SK-N-SH (cell line): ENCODE measurements at regions not wholly inside any gene's neighbourhood (a gene's known extent, or its start where the extent isn't known, plus 50 kb on each side); places are given as distances from the start of the nearest gene placed in this dataset.

Source experiments
- ELF1 ChIP-seq: IDR thresholded peaks from 2 replicates; pipeline ENCODE4 v1.4.0; 2012
- GABPA ChIP-seq: IDR thresholded peaks from 2 replicates; pipeline ENCODE4 v1.4.0; 2012; ENCODE audit warnings: low read depth, mild to moderate bottlenecking
- NRF1 ChIP-seq: IDR thresholded peaks from 2 replicates; pipeline ENCODE4 v1.6.1; 2012; ENCODE audit warnings: low read depth, mild to moderate bottlenecking, low read length
- RAD21 ChIP-seq: IDR thresholded peaks from 2 replicates; pipeline ENCODE4 v1.6.1; 2012; ENCODE audit warnings: mild to moderate bottlenecking, low read length
- RCOR1 ChIP-seq: fragments of 150-350 bp; IDR thresholded peaks from 2 replicates; pipeline ENCODE4 v1.6.1; 2017; ENCODE audit warnings: antibody characterized with exemption, low read length
- RFX5 ChIP-seq: IDR thresholded peaks from 2 replicates; pipeline ENCODE4 v1.6.1; 2012; ENCODE audit warnings: mild to moderate bottlenecking, improper control_type of control experiment, low read length
- RXRA ChIP-seq: IDR thresholded peaks from 2 replicates; pipeline ENCODE4 v1.4.0; 2012; ENCODE audit warnings: low read depth, mild to moderate bottlenecking, borderline replicate concordance
- SMC3 ChIP-seq: IDR thresholded peaks from 2 replicates; pipeline ENCODE4 v1.6.1; 2012; ENCODE audit warnings: low read depth, low read length, improper control_type of control experiment
- TCF12 ChIP-seq: IDR thresholded peaks from 2 replicates; pipeline ENCODE4 v1.4.0; 2012
- YY1 ChIP-seq: IDR thresholded peaks from 2 replicates; pipeline ENCODE4 v1.4.0; 2012; ENCODE audit warnings: low read depth, mild to moderate bottlenecking
- TF ChIP-seq, protein P1 (sequence below): fragments of 200-600 bp; sonication (generic); IDR thresholded peaks from 2 replicates; pipeline ENCODE4 v1.6.1; 2017; ENCODE audit warnings: antibody characterized with exemption, mild to moderate bottlenecking, moderate library complexity
- TF ChIP-seq, protein P2 (sequence below): IDR thresholded peaks from 2 replicates; pipeline ENCODE4 v1.4.0; 2012; ENCODE audit warnings: low read depth

DNA sequence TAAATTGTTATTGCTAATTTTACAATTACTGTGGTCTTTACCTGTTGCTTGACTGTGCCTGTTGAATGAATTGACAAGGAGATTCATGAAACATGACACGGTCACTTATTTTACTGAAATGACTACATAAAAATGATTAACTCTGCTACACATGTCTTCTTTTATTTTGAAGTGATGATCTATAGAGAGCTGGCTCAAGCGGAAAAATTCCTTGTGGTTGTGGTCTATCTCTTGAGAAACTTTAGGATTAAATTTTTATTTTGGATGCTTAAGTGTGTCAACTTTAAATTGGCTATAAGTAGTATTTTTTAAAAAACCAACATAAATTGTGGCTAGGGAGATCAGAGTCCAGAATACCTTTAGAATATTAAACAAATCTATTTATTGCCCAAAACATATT lies 131.8 kb upstream of the PITX2 start:
- TF ChIP-seq, protein P1, sequence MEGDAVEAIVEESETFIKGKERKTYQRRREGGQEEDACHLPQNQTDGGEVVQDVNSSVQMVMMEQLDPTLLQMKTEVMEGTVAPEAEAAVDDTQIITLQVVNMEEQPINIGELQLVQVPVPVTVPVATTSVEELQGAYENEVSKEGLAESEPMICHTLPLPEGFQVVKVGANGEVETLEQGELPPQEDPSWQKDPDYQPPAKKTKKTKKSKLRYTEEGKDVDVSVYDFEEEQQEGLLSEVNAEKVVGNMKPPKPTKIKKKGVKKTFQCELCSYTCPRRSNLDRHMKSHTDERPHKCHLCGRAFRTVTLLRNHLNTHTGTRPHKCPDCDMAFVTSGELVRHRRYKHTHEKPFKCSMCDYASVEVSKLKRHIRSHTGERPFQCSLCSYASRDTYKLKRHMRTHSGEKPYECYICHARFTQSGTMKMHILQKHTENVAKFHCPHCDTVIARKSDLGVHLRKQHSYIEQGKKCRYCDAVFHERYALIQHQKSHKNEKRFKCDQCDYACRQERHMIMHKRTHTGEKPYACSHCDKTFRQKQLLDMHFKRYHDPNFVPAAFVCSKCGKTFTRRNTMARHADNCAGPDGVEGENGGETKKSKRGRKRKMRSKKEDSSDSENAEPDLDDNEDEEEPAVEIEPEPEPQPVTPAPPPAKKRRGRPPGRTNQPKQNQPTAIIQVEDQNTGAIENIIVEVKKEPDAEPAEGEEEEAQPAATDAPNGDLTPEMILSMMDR: no peak
- no peak for TF ChIP-seq ELF1
- no peak for TF ChIP-seq RAD21
- TF ChIP-seq, protein P2, sequence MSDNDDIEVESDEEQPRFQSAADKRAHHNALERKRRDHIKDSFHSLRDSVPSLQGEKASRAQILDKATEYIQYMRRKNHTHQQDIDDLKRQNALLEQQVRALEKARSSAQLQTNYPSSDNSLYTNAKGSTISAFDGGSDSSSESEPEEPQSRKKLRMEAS: no peak
- no peak for TF ChIP-seq TCF12
- no peak for TF ChIP-seq SMC3
- no peak for TF ChIP-seq RCOR1
- TF ChIP-seq GABPA: no peak
- TF ChIP-seq YY1: no peak
- TF ChIP-seq RFX5: no peak
- no peak for TF ChIP-seq NRF1
- no peak for TF ChIP-seq RXRA
